ENCODE measurements at regions not wholly inside any gene's neighbourhood (a gene's known extent, or its start where the extent isn't known, plus 50 kb on each side); places are given as distances from the start of the nearest gene placed in this dataset.
A peak's percentile ranks its signal among the peaks of the same experiment; 100 is the strongest.

DNA sequence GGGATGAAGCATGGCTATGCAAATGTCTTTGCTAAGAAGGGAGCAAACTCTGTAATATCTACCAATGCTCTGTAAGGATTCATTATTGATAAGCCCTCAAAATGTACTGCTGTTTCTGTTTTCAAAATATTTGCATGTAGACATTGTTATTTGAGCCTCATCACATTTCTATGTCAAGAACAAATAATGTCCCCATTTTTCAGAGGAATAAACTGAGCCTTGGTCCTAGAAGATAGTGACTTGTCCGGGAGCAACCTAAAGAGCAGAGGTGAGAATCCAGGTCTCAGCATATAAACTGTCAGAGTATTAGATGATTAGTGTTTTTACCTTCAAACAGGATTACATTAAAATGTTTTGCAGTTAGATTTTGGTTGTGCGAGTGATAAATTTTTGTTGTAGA lies 125.5 kb upstream of the SRRM4 start:
- H3K27ac ChIP-seq: no peak overlapping the region
- H3K4me2 ChIP-seq: no peak overlapping the region
- peaks cover 0 to 3% (median 0%) of the 10 kb centered on the region in 10 experiments; a peak in 3 of 20 replicates for H3K4me1 ChIP-seq
- TF ChIP-seq Cebpa-rat (IDR thresholded peaks at IDR 0.05): no peak
- no peaks in the 10 kb centered on the region for H4K20me1 ChIP-seq
- no peaks in the 10 kb centered on the region for H3K9me3 ChIP-seq (replicated peaks in 1 of 11)
- no peaks in the 10 kb centered on the region for H3K27me3 ChIP-seq
- no peak overlapping the region for H3K4me3 ChIP-seq
- H3K36me3 ChIP-seq: no peaks in the 10 kb centered on the region
- H3K9ac ChIP-seq: no peak overlapping the region

DNA sequence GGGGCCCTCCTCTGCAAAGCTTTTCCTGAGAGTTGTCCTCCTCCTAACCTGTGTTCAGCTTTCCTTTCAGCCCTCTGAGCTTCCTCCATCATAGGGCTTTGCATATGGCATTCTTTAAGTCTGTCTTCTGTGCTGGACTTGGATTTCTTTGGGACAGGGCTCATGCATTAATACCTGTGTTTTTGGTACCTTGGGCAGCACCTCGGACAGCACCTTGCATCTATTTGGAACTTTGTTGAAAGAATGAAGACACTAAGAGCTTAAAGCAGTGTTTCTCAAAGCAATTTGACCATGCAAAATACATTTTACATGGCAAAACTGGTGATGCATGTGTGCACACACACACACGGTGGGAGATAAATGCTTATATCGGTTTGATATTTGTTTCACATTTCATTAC lies 115.0 kb upstream of the SRRM4 start:
- no peak for TF ChIP-seq Cebpa-rat (IDR thresholded peaks at IDR 0.05)
- no peaks in the 10 kb centered on the region for H3K9me3 ChIP-seq (replicated peaks in 1 of 11)

DNA sequence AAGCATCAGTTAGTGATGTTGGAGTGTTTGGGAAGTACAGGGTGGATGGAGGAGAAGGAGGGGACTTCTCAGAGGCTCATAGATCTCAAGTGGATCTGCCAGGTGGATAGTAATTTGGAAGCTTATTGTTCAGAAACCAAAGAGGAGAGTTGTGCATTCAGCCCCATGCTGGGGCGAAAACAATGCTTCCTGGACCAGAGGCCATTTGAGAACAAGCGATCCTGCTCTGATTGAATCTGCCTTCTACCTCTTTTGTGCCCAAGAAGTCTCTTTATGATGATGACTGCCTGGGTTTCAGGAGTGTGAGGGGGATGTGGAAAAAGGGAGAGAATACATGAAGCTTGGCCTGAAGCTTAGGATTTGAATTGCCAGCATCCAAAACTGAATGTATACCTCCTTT lies 110.8 kb upstream of the SRRM4 start:
- no peaks in the 10 kb centered on the region for H3K36me3 ChIP-seq
- H3K27ac ChIP-seq: no peak overlapping the region

More for the DNA sequence above, 115.0 kb upstream of the SRRM4 start:
- H4K20me1 ChIP-seq: no peaks in the 10 kb centered on the region
- H3K9ac ChIP-seq: no peak overlapping the region
- no peaks in the 10 kb centered on the region for H3K36me3 ChIP-seq
- no peak overlapping the region for H3K4me2 ChIP-seq
- no peak overlapping the region for H3K27ac ChIP-seq
- H3K27me3 ChIP-seq: peaks cover 0 to 8% (median 0%) of the 10 kb centered on the region in 11 experiments; a peak in 4 of 22 replicates
- H3K4me1 ChIP-seq: no peaks in the 10 kb centered on the region
- no peak overlapping the region for H3K4me3 ChIP-seq

DNA sequence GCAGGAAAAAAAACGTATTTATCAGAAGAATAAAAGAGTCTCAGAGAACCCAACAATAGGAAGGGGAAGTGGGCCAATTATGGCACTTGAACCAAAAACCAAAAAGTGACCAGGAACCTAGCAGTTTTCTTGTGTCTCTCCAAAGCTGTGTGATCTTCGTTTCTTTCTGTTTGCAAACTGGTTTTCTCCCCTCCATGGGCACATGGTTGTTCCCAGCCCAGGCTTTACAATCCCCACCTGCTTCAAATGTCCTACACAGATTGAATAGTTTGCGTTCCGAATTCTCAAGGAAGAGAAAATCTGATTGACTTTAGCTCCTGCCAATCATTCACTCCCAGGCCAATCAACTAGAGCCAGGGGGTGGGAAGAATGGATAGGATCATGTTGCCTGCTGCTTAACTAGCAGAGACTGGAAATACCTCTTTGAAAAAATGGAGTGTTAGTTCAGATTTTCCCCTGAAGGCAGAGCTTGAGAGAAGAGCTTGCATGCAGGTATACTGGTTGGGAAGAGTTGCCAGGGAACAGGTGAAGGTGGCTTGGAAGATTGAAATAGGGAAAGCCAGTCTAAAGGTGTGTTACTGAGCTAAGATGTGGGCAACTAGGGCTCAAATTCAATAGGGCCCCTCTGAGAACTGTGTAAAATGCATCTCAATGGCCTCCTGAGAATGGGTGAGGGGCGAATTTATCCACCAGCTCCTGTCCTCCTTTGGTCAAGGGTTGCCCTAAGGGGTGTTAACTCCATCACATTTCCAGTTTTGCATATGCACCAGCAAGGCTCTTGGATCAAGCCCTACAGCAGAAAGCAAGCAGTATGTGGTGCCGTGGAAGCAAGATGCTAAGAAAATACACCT lies 106.4 kb upstream of the SRRM4 start:
- Histone ChIP-seq H3K27me3 (no peaks in the 10 kb centered on the region), H3K9me3 (replicated peaks in 1 of 11) (no peaks in the 10 kb centered on the region), H3K36me3 (no peaks in the 10 kb centered on the region), H4K20me1 (no peaks in the 10 kb centered on the region), H3K4me3 (no peak overlapping the region), H3K4me1 (no peaks in the 10 kb centered on the region), H3K4me2 (no peak overlapping the region), H3K9ac (no peak overlapping the region), H3K27ac (no peak overlapping the region)
- TF ChIP-seq Cebpa-rat (IDR thresholded peaks at IDR 0.05): no peak

More for the DNA sequence above, 110.8 kb upstream of the SRRM4 start:
- Histone ChIP-seq H4K20me1 (no peaks in the 10 kb centered on the region), H3K4me1 (no peaks in the 10 kb centered on the region), H3K27me3 (peaks cover 0 to 8% (median 0%) of the 10 kb centered on the region in 11 experiments; a peak in 4 of 22 replicates), H3K9me3 (replicated peaks in 1 of 11) (no peaks in the 10 kb centered on the region), H3K4me3 (no peak overlapping the region), H3K9ac (no peak overlapping the region), H3K4me2 (no peak overlapping the region)
- TF ChIP-seq Cebpa-rat (IDR thresholded peaks at IDR 0.05): no peak

DNA sequence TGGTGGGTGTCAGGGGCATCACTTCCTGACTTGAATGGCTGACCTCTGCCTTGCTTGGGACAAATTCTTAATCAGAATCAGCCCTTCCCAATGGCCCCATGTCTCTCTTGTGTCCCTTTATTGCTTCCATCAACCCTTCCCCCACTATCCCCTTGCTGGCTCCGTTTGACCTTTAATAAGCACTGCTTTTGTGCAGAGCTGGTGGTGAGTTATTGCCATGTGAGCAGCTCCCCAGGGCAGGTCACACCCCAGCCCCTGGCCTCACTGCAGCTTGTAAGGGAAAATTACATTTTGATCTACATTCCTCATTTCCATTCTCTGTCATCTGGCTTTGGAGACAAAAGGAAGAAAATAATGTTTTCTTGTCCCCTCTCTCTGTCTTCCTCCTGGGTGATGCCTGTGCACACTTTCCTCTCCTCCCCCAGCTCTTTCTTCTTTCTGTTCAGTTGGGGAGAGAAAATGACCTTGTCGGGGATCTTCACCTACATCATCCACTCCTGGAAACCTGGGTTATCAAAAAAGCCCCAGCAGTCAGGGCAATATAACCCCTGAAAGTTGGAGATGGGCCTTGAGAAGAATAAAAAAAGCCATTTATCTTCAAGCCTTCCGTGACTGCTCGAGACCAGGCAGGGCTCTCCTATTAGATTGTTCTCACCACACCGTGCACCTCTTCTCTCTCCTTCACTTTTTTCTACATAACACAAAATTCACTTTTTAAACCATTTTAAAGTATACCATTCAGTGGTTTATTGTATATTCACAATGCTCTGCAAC lies 100.4 kb upstream of the SRRM4 start:
- no peak overlapping the region for H3K27ac ChIP-seq
- no peak for TF ChIP-seq Cebpa-rat (IDR thresholded peaks at IDR 0.05)
- H3K27me3 ChIP-seq: no peaks in the 10 kb centered on the region
- H3K4me2 ChIP-seq: no peak overlapping the region
- H3K9me3 ChIP-seq (replicated peaks in 1 of 11): no peaks in the 10 kb centered on the region
- no peaks in the 10 kb centered on the region for H3K36me3 ChIP-seq
- H4K20me1 ChIP-seq: no peaks in the 10 kb centered on the region
- H3K4me1 ChIP-seq: peaks cover 0 to 14% (median 4%) of the 10 kb centered on the region in 10 experiments; a peak in 8 of 20 replicates
- no peak overlapping the region for H3K4me3 ChIP-seq
- H3K9ac ChIP-seq: no peak overlapping the region

DNA sequence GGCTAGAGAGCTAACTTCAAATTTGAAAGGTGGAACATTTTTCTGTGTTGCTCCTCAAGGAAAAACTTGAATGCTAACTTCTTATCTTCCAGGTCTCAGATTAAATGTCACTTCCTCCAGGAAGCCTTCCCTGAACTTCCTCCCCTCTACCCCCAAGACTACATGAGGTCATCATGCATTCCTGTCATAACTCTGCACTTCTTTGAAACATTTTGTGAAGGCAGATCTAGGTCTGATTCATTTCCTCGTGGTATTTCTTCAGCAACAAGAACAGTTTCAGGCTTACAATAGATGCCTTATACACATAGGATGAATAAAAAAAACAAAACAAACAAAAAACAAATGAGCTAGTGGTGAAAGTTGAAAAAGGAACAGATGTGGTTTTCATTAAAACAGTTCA lies 97.1 kb upstream of the SRRM4 start:
- Histone ChIP-seq H3K27me3 (no peaks in the 10 kb centered on the region), H3K4me2 (peak overlapping the region in 5 of 11 experiments; percentile 8 to 52 (median 29); a peak in 6 of 22 replicates), H3K27ac (no peak overlapping the region; a peak in 1 of 22 replicates), H3K36me3 (no peaks in the 10 kb centered on the region), H4K20me1 (no peaks in the 10 kb centered on the region), H3K9me3 (replicated peaks in 1 of 11) (no peaks in the 10 kb centered on the region), H3K4me1 (peaks cover 0 to 14% (median 4%) of the 10 kb centered on the region in 10 experiments; a peak in 8 of 20 replicates), H3K4me3 (no peak overlapping the region), H3K9ac (no peak overlapping the region)
- TF ChIP-seq Cebpa-rat (IDR thresholded peaks at IDR 0.05): no peak

DNA sequence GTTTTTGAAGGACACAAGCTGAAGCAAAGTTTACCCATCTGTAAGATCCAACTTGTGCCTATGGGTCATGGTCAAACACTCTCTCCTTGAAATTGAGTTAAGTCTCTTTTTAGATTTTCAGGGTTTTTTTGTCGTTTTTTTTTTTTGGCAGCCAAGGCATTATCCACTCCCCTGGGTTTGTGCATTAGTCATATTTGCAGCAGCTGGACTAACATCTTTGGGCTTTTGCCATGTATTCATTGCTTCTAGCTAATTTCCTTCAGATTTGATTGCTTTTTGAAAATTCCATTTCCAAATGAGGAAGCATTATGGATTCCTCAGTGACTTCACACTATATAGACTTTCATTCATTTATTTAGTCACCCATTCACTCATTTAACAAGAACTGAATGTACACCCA lies 80.3 kb upstream of the SRRM4 start:
- H3K4me1 ChIP-seq: no peaks in the 10 kb centered on the region
- H3K4me2 ChIP-seq: no peak overlapping the region

DNA sequence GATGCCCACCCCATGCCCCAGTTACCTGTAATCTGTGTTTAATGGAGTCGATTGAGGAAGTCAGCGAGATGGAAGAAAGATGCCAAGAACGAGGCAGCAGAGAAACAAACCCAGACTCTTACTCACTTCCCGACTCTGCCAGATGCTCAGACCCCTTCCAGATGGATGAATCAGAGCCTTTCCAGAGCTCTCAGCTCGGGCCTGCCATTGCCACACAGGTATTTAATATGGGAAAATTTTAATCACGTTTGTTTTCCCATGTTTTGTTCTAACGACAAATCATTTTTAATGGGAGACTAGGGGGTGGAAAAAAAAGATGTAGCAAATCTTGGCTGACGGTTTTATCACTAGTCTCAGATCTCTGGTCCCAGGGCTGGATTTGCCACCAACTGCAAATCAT lies 72.5 kb upstream of the SRRM4 start:
- no peaks in the 10 kb centered on the region for H3K4me1 ChIP-seq
- H4K20me1 ChIP-seq: no peaks in the 10 kb centered on the region
- no peak overlapping the region for H3K27ac ChIP-seq
- no peaks in the 10 kb centered on the region for H3K36me3 ChIP-seq
- H3K27me3 ChIP-seq: no peaks in the 10 kb centered on the region
- TF ChIP-seq Cebpa-rat (IDR thresholded peaks at IDR 0.05): no peak
- no peak overlapping the region for H3K9ac ChIP-seq
- peaks cover 0 to 6% (median 0%) of the 10 kb centered on the region in 11 experiments; a peak in 1 of 22 replicates for H3K9me3 ChIP-seq (replicated peaks in 1 of 11)
- H3K4me2 ChIP-seq: no peak overlapping the region
- H3K4me3 ChIP-seq: no peak overlapping the region

More for the DNA sequence above, 80.3 kb upstream of the SRRM4 start:
- no peak overlapping the region for H3K4me3 ChIP-seq
- no peaks in the 10 kb centered on the region for H3K36me3 ChIP-seq
- peaks cover 0 to 6% (median 0%) of the 10 kb centered on the region in 11 experiments; a peak in 1 of 22 replicates for H3K9me3 ChIP-seq (replicated peaks in 1 of 11)
- no peaks in the 10 kb centered on the region for H3K27me3 ChIP-seq
- no peaks in the 10 kb centered on the region for H4K20me1 ChIP-seq
- no peak overlapping the region for H3K9ac ChIP-seq
- no peak for TF ChIP-seq Cebpa-rat (IDR thresholded peaks at IDR 0.05)
- no peak overlapping the region for H3K27ac ChIP-seq

DNA sequence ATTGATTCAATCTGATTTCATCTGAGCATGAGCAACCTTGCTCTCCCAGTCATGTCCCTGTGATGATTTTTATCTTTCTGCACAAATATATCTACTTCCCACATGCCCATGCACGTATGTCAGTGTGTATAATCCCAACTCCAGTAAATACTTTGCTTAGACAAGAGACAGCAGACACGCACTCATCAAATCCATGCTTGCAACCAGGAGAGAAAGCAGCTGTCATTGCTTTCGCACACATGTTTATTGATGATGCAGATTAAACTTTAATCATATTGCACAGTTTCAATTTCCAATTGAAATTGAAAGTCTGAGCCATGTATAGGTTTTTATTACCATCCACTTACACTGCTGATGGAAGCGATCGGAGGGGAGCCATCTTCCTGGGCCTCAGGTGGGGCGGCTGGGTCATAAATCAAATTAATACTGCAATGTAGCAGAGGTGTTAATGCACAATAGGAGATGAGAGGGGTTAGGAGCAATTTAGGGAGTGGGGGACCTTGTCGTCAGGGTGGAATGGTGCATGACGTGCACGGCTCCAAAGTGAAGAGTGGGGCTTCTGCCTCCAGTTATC lies 68.6 kb upstream of the SRRM4 start:
- Histone ChIP-seq H3K4me2 (no peak overlapping the region), H3K9ac (no peak overlapping the region), H3K9me3 (replicated peaks in 1 of 11) (no peaks in the 10 kb centered on the region), H3K36me3 (no peaks in the 10 kb centered on the region), H3K27ac (no peak overlapping the region), H3K27me3 (no peaks in the 10 kb centered on the region), H3K4me3 (no peak overlapping the region), H4K20me1 (no peaks in the 10 kb centered on the region), H3K4me1 (no peaks in the 10 kb centered on the region)
- no peak for TF ChIP-seq Cebpa-rat (IDR thresholded peaks at IDR 0.05)
